H4 (cell line): ENCODE measurements at regions not wholly inside any gene's neighbourhood (a gene's known extent, or its start where the extent isn't known, plus 50 kb on each side); places are given as distances from the start of the nearest gene placed in this dataset.

Experiments used
- DNase-seq: peaks from one replicate; pipeline ENCODE4 v3.0.0-alpha.2; 2015; ENCODE audit warnings: low spot score

- peak; percentile 8 for DNase-seq
Measured at GRCh38 chr1:83034851-83035250, 964.1 kb downstream of the TTLL7 start.

DNA sequence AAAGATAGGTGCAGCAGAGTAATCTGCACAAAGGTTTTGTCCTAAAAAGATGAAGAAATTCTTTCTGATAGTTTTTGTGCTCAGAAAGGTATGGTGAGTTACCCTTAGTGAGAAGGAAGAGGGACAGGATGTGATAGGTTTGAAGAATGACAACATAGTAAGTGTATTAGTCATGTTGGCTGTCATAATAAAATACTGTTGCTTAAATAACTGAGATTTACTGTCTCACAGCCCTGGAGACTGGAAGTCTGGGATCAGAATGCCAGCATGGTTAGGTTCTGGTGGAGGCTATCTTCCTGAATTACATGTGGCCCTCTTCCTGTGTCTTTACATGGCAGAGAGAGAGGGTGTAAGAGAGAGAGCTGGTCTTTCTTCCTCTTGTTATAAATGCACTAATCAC, 965.2 kb downstream of the TTLL7 start:
- no peak for DNase-seq

GRCh38 chr1:83029916-83030315, 969.0 kb downstream of the TTLL7 start:
- no peak for DNase-seq

- no peak for DNase-seq
Measured at GRCh38 chr1:83029050-83029449, 969.9 kb downstream of the TTLL7 start.

- DNase-seq = no peak
Measured at GRCh38 chr1:83028467-83028866, 970.5 kb downstream of the TTLL7 start.

DNA sequence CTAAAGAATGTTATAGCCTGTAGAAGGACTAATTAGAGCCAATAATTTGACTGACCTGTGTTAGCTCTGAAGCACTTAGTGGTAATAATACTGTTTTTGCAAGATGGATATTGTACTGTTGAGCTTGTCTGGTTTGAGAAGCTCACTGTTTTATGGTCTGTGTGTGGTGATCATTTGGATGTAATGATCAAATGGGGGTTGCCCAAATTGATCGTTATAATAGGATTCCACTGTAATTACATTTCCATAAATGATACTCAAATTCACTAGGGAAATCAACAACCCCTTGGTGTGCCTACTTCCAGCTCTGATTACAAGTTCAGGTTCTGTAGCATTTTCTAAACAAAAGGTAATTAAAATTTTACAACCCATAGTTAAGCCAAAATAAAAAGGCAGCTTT, 971.4 kb downstream of the TTLL7 start:
- no peak for DNase-seq

- no peak for DNase-seq
Measured at GRCh38 chr1:83026745-83027144, 972.2 kb downstream of the TTLL7 start.

DNA sequence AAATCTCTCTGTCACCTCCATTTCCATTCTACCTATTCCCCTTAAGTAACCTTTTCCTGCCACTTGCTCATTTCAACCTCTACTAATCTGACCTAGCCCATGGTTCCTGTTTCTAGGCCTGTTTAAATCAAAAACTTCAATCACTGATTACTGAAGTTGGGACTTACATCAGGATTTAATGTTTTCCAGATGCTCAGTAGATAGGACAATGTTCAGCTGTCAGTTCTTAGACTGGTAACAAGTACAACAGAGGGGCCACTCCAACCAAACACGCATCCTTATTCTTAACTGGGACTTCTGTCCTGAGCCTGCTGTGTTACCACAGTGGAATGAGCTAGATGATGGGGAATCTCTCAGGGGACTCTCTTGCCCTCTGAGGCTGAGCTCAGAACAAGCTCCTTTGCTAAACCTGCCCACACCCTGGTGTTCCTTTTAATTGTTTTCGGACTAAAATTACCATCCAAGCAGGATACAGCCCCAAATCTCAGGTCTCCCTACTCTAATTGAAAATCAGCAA, 974.6 kb downstream of the TTLL7 start:
- no peak for DNase-seq

- no peak for DNase-seq
Measured at GRCh38 chr1:83023212-83023611, 975.7 kb downstream of the TTLL7 start.

DNA sequence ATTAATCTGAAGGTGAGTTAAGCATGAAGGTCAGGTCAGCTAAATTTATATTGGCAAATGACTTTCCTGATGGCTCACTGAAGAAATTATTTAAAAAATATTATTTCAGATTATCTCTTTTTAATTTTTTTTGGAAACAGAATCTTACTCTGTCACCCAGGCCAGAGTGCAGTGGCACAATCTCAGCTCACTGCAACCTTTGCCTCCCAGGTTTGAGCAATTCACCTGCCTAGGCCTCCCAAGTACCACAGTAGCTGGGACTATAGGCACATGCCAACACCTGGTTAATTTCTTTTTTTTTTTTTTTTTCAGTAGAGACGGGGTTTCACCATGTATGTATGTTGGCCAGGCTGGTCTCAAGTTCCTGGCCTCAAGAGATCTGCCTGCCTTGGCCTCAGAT, 976.7 kb downstream of the TTLL7 start:
- no peak for DNase-seq

DNA sequence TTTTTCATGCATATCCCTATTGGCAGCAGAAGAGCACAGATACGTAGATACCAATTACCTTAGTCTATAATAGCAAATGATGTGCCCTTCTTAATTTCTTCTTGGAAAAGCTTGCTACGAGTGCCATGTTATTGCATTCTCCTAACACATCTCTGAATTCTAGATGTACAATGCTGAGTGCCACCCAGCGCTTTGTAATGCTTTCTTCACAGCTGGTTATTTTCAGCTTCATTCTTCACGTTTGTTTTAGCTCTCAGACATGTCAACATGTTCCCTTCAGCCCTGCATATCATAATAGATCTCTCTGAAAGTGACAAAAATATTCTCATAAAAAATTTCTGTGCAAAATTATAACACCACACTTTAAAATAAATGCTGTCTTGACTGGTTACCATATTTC, 981.2 kb downstream of the TTLL7 start:
- no peak for DNase-seq

DNA sequence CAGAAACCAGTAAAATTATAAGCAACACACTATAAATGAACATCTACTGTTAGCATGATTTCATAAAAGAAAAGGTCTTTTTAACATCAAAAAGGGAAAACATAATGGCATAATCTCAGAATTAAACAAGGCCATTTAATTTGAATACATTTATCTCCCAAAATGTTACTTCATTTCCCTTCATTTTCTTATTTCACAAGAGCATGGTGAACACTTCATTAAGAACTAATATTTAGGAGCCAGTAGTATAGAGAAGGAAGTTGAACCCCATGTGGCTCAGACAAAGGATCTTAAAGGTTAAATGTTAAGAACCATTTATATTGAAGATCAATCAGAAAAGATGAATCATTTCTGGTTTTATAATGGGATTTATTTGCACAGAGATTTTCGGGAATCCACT, 981.7 kb downstream of the TTLL7 start:
- DNase-seq = no peak

DNA sequence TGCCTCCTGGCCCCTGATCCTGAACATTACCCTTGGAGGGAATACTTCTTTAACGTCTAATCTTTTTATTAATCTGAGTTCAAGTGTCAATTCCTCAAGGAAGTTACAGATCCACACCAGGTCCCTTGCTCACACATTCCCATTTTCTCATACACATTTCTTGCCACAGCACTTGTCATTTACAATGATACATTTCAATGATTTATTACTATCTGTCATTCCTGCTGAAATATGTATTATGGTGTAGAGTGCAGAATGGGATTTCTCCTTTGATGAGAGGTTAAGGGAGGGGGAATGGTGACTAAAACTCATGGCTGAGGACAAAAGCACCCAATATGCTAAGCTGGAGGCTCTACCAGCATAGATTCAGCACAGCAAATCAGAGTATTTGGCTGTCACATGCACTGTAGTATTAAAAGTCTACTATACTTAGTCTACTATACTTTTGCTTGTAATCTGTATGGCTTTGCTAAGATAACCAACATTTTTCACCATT, 982.5 kb downstream of the TTLL7 start:
- no peak for DNase-seq

DNA sequence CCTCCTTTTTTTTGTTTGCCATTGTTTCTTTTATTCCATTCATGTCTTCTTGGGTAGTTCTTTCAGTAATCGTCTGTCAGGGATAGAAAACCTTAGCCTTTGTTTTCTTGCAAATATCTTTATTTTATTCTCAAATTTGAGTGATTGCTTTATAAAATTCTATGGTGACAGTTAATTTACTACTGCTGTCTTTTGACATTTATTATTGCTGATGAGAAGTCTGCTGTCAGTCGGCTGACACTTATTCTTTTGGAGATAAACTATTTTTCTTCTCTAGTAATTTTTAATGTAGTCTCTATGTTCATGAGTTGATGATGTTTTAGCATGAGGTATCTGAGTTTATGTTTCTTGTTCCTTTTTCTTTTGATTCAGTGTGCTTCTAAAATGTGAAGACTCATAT, 983.8 kb downstream of the TTLL7 start:
- DNase-seq = no peak

- no peak for DNase-seq
Measured at GRCh38 chr1:83012950-83013349, 986.0 kb downstream of the TTLL7 start.

DNA sequence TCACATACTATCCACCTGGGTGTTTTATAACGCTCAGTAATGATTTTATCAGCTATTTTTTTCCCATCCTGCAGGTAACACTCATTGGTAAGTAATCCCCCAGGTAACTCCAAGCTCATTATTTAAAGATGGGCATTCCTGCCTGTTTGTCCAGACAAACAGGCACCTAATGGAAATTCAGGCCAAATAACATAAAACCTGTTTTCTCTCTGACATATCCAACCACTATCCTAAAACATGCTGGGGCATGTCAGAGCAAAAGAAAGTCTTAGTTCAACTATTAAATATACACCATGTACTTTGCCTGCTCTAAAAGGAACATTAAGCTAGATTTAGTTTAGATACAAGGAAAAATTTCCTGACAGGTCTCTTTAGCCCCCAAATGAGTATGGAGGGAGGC, 987.7 kb downstream of the TTLL7 start:
- no peak for DNase-seq

- no peak for DNase-seq
Measured at GRCh38 chr1:83006271-83006670, 992.7 kb downstream of the TTLL7 start.

DNA sequence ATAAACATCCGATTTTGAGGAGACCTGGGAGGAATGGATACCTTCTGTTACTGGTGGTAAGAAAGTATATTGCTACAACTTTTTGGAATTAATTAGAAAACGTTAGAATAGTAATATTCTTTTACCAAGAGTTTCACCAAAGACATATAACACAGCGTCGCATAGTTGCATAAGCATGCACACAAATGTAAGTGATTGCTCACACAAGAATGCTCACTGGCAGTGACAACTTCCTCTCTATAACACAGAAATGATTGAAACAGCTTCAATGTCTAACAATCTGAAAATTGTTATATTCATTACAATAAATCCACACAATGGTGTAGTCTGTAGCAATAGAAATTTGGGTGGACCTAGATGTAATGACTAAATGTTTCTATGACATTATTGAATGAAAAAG, 998.6 kb downstream of the TTLL7 start:
- DNase-seq = no peak

DNA sequence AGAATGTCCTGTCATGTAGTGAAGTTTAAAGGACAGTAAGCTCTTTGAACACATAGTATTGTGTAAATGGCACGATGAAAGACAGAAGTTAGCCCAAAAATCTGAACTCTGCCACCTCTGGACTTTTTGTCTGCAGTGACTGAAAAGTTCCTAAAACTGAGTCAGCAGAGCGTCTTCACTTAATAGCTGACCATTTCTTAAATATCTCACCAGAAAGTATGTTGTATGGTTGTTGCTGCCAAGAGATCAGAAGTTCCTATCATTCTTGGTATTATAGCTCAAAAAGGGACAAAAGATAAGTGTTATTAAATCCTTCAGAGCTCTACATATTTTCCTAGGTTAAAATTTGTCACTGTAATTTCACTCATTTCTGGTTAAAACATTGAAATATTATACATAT, 1003.0 kb downstream of the TTLL7 start:
- no peak for DNase-seq

DNA sequence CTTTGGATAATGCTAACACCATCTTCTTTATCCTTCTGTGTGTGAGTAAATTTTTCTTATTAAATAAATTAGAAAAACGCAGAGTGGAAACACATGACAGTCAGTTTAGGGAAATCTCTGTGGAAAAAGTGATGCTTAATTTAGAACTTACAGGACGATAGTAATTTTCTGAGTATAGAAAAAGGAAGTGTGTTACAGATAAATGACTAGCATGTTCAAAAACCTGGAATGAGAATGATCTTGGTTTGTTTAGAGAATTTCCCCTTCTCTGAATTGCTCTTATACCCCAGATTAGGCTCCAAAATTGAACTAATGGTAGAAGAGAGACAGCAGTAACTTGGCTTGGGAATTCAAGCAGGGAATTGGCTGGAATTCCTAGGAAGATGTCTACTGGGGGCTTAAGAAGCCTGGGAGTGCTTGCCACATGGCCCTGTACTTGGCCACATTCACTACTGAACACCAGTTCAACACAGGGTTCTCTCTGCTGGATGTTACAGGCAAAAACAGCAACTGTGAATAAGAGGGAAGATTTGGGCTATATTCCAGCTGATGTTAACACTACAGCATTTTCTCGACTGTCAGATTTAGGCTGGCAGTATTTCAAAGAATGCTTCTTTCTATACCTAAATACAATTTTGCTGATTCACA, 1004.2 kb downstream of the TTLL7 start:
- no peak for DNase-seq

GRCh38 chr1:82991569-82991968, 1007.4 kb downstream of the TTLL7 start:
- DNase-seq = no peak

- no peak for DNase-seq
Measured at GRCh38 chr1:82979593-82980236, 1019.2 kb downstream of the TTLL7 start.

DNA sequence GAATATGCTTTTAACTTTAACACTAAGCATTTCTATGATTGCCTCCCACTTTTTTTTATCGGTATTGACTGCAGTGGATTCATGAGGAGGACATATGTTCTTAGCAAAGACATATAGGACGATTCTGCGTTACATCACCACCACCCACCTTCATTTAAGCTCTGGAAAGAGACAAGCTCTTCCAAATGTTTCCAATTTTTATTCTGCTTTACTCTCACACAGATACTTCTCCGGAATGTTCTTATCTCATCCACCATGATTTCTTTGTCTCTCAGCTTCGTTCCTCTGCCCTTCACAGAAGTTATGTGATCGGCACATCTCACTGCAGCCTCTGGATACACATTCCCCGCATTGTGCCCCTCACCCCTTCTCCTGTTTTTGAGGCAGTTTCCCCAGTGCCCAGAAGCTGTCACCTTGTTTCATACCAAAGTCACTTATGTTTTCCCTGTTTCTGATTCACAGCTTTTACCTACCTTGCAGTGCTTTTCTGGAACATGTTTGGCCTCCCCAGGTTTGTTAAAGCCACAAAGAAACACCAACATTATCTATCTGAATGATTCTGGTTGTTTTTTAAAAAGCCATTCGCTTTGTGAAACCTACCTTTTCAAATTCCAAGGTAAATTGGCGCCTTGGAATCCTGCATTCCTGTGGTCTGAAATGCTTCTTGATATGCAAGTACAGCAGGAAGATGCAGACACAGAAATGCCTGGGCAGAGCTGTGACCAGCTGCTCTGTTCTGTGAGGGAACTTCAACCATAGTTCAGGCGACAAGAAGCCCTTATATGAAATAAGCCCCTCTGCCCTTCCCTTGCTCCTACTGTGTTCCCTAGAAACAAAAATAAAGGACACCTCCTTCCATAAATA, 1020.2 kb downstream of the TTLL7 start:
- no peak for DNase-seq
